Kidney tubule cell (primary cell): ENCODE measurements at regions not wholly inside any gene's neighbourhood (a gene's known extent, or its start where the extent isn't known, plus 50 kb on each side); places are given as distances from the start of the nearest gene placed in this dataset.

Experiments
- DNase-seq: peaks from one replicate; pipeline ENCODE4 v3.0.0-alpha.2; 2018; ENCODE audit warnings: low spot score

- DNase-seq: peak; percentile 10
These were observed 254.6 kb upstream of the SPRED2 start for GRCh38 chr2:65686928-65687521.

- DNase-seq: no peak
These were observed 249.1 kb upstream of the SPRED2 start for GRCh38 chr2:65681503-65681902.

- DNase-seq: no peak
These were observed 246.5 kb upstream of the SPRED2 start for GRCh38 chr2:65678779-65679391.

GRCh38 chr2:65675350-65675749 is 243.0 kb upstream of the SPRED2 start:
- DNase-seq: no peak

- no peak for DNase-seq
These were observed 239.4 kb upstream of the SPRED2 start for GRCh38 chr2:65671670-65672242.

- no peak for DNase-seq
These were observed 237.2 kb upstream of the SPRED2 start for GRCh38 chr2:65669574-65669973.

GRCh38 chr2:65668744-65669143 is 236.3 kb upstream of the SPRED2 start:
- DNase-seq: no peak

GRCh38 chr2:65666156-65666725 is 233.8 kb upstream of the SPRED2 start:
- DNase-seq: peak; percentile 60

- DNase-seq: no peak
These were observed 232.5 kb upstream of the SPRED2 start for GRCh38 chr2:65664931-65665330.

- DNase-seq: no peak
These were observed 231.5 kb upstream of the SPRED2 start for GRCh38 chr2:65663831-65664407.

GRCh38 chr2:65662654-65663432 is 230.4 kb upstream of the SPRED2 start:
- peak; percentile 51 for DNase-seq

GRCh38 chr2:65661980-65662653 is 229.7 kb upstream of the SPRED2 start:
- DNase-seq: peak; percentile 13

GRCh38 chr2:65660340-65660739 is 227.9 kb upstream of the SPRED2 start:
- no peak for DNase-seq

- DNase-seq: peak; percentile 68
These were observed 226.5 kb upstream of the SPRED2 start for GRCh38 chr2:65658881-65659280.

- DNase-seq: no peak
These were observed 225.9 kb upstream of the SPRED2 start for GRCh38 chr2:65658266-65658665.

- DNase-seq: no peak
These were observed 223.8 kb upstream of the SPRED2 start for GRCh38 chr2:65656160-65656718.

GRCh38 chr2:65655000-65655399 is 222.6 kb upstream of the SPRED2 start:
- no peak for DNase-seq

GRCh38 chr2:65654496-65654895 is 222.1 kb upstream of the SPRED2 start:
- no peak for DNase-seq

- DNase-seq: no peak
These were observed 219.7 kb upstream of the SPRED2 start for GRCh38 chr2:65652066-65652465.

GRCh38 chr2:65649811-65650589 is 217.6 kb upstream of the SPRED2 start:
- DNase-seq: no peak
